Right atrium auricular region (tissue), 2 donors: ENCODE measurements at regions not wholly inside any gene's neighbourhood (a gene's known extent, or its start where the extent isn't known, plus 50 kb on each side); places are given as distances from the start of the nearest gene placed in this dataset.

Source experiments
- DNase-seq: peaks from one replicate; pipeline ENCODE4 v3.0.0-alpha.2; 2019; ENCODE audit warnings: low spot score
- H3K27ac ChIP-seq, 2 donors: fragments of 200-600 bp; sonication (generic); 1 replicate in 1 of 2; 2 replicates in 1 of 2; pipeline ENCODE4 v1.5.1; 2016 to 2019
- H3K27me3 ChIP-seq, 2 donors: fragments of 200-600 bp; sonication (generic); one replicate each; pipeline versions ENCODE4 v1.5.1 to v1.6.0; 2017 to 2019
- H3K36me3 ChIP-seq: fragments of 200-600 bp; sonication (generic); one replicate; pipeline ENCODE4 v1.5.1; 2016
- H3K4me1 ChIP-seq, 2 donors: fragments of 200-600 bp; sonication (generic); one replicate each; pipeline versions ENCODE4 v1.5.1 to v1.6.0; 2017 to 2019
- H3K4me3 ChIP-seq, 2 donors: fragments of 200-600 bp; sonication (generic); 1 replicate in 1 of 2; 2 replicates in 1 of 2; pipeline ENCODE4 v1.5.1; 2017 to 2019; ENCODE audit warnings: mild to moderate bottlenecking in 1 of 2, moderate library complexity in 1 of 2
- H3K9me3 ChIP-seq, 2 donors: fragments of 200-600 bp; sonication (generic); one replicate each; pipeline ENCODE4 v1.5.1; 2019
- CTCF ChIP-seq, 2 donors: fragments of 200-600 bp; sonication (generic); IDR thresholded peaks; one replicate each; pipeline ENCODE4 v1.5.1; 2019; ENCODE audit warnings: antibody characterized with exemption in 2 of 2

GRCh38 chr9:28332648-28333047, 759.4 kb upstream of the C9orf72 start:
- DNase-seq, result no peak
- TF ChIP-seq CTCF (IDR thresholded peaks at IDR 0.05), result no peak
- Histone ChIP-seq H3K9me3 (no peaks in the 10 kb centered on the region), H3K4me1 (no peaks in the 10 kb centered on the region), H3K4me3 (no peak overlapping the region), H3K36me3 (no peaks in the 10 kb centered on the region), H3K27me3 (no peaks in the 10 kb centered on the region), H3K27ac (no peak overlapping the region)

- Histone ChIP-seq H3K4me3 (no peak overlapping the region), H3K36me3 (no peaks in the 10 kb centered on the region), H3K4me1 (no peaks in the 10 kb centered on the region), H3K27me3 (no peaks in the 10 kb centered on the region), H3K9me3 (no peaks in the 10 kb centered on the region), H3K27ac (no peak overlapping the region)
- TF ChIP-seq CTCF (IDR thresholded peaks at IDR 0.05), result no peak
- DNase-seq, result no peak
Observed at GRCh38 chr9:28341913-28342312, 768.6 kb upstream of the C9orf72 start.

- Histone ChIP-seq H3K4me3 (no peak overlapping the region), H3K36me3 (no peaks in the 10 kb centered on the region), H3K27me3 (no peaks in the 10 kb centered on the region), H3K9me3 (no peaks in the 10 kb centered on the region), H3K27ac (no peak overlapping the region), H3K4me1 (no peaks in the 10 kb centered on the region)
- no peak for TF ChIP-seq CTCF (IDR thresholded peaks at IDR 0.05)
- DNase-seq, result no peak
Observed at GRCh38 chr9:28342815-28343338, 769.6 kb upstream of the C9orf72 start.

GRCh38 chr9:28363151-28363562, 789.9 kb upstream of the C9orf72 start:
- DNase-seq, result no peak
- Histone ChIP-seq H3K36me3 (no peaks in the 10 kb centered on the region), H3K9me3 (no peaks in the 10 kb centered on the region), H3K4me1 (no peaks in the 10 kb centered on the region), H3K27ac (no peak overlapping the region), H3K27me3 (no peaks in the 10 kb centered on the region), H3K4me3 (no peak overlapping the region)
- TF ChIP-seq CTCF (IDR thresholded peaks at IDR 0.05), result no peak

- Histone ChIP-seq H3K36me3 (no peaks in the 10 kb centered on the region), H3K4me1 (no peaks in the 10 kb centered on the region)
Observed at GRCh38 chr9:28365020-28365640, 791.8 kb upstream of the C9orf72 start.

More at GRCh38 chr9:28365020-28365640, 791.8 kb upstream of the C9orf72 start:
- H3K4me3 ChIP-seq, result no peak overlapping the region
- no peak overlapping the region for H3K27ac ChIP-seq
- H3K9me3 ChIP-seq, result no peaks in the 10 kb centered on the region
- TF ChIP-seq CTCF (IDR thresholded peaks at IDR 0.05), result no peak
- no peaks in the 10 kb centered on the region for H3K27me3 ChIP-seq
- no peak for DNase-seq
